Stimulated activated CD4-positive, alpha-beta T cell treated with anti-CD3 and anti-CD28 coated beads, Interleukin-12 subunit alpha, Interleukin-12 subunit beta, amount 100 ng/mL, for 4 hours (primary cell): ENCODE measurements at regions not wholly inside any gene's neighbourhood (a gene's known extent, or its start where the extent isn't known, plus 50 kb on each side); places are given as distances from the start of the nearest gene placed in this dataset.
"Not testable (repeated sequence)": the region's sequence is repeated elsewhere in the genome, so short reads cannot be mapped to it uniquely, and the experiment has no call there.

ENCODE experiments used
- DNase-seq: peaks from one replicate; pipeline ENCODE4 v3.0.0-alpha.2; 2020

GRCh38 chr2:208945719-208946256, 478.1 kb upstream of the MAP2 start:
- no peak for DNase-seq

DNA sequence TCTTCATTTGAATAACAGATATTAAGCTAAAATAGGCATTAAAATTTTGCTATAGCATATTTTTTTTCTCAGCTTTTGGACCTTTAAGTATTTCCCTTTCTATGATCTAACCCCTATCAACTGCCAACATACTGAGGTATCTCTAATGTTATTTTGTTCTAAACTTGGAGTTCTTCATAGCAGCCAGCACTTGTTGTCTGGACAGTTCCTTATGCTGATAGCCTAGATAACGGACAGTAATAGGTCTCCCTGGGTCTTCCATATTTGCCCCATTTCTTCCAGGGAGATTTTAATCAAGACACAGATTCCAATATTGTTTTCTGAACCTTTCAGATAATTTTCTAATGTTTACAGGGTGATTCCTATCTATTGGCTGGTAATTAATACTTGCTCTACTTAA, 475.8 kb upstream of the MAP2 start:
- DNase-seq: no peak

DNA sequence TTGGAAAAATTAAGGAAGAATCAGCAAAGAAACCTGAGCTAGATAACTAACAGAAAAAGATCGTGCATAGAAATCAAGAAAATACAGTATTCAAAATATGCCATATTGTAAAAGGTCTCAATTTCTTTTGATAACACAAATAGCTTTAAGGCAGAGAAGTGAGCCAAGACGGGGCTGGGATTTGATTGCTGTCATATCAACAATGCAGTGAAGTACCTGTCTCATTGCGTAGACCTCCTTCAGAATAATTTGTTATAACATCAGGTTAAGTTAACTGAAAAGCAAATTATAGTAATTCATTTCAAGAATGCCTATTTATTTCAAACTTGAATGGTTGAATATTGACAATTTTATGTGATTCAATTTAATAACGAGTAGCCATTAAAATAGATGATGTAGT, 453.8 kb upstream of the MAP2 start:
- DNase-seq: no peak

DNA sequence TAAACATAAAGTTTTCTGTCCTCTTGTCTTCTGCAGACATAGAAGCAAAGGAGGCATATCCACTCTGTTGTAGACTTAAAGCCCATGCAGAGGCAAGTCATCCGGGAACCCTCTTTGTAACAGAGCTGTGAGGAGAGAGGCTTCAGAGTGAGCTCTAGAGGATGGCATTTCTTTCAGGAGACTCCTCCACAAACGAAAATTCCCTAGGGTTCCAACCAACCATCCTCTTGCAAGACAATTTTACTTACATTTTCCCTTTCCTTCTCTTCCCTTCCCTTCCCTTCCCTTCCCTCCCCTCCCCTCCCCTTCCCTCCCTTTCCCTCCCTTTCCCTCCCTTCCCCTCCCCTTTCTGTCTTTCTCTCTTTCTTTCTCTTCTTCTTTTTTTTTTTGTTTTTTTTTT, 446.3 kb upstream of the MAP2 start:
- no peak for DNase-seq

DNA sequence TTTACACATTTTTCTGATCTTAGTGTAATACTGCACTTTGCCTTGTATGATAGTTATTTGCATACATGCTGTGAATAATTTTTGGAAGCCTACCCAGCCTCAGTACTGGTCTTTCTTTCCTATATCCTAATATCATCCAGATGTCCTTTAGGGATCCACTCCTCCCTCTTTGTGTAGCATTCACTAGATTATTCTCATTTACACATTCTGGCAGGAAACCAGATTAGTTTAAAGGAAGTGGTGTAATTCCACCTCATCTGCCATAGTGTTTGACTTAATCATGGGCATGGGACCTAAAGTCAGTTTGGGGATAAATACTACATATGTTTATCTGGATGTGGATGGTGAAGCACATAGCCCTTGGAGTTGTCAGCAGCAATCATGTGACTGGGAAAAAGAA, 444.9 kb upstream of the MAP2 start:
- no peak for DNase-seq

GRCh38 chr2:208980321-208980720, 443.5 kb upstream of the MAP2 start:
- no peak for DNase-seq

- DNase-seq: no peak
Observed at GRCh38 chr2:208982831-208983230, 441.0 kb upstream of the MAP2 start.

- DNase-seq: no peak
Observed at GRCh38 chr2:208983486-208983885, 440.4 kb upstream of the MAP2 start.

- no peak for DNase-seq
Observed at GRCh38 chr2:208984376-208985090, 439.3 kb upstream of the MAP2 start.

- no peak for DNase-seq
Observed at GRCh38 chr2:208985644-208986043, 438.2 kb upstream of the MAP2 start.

DNA sequence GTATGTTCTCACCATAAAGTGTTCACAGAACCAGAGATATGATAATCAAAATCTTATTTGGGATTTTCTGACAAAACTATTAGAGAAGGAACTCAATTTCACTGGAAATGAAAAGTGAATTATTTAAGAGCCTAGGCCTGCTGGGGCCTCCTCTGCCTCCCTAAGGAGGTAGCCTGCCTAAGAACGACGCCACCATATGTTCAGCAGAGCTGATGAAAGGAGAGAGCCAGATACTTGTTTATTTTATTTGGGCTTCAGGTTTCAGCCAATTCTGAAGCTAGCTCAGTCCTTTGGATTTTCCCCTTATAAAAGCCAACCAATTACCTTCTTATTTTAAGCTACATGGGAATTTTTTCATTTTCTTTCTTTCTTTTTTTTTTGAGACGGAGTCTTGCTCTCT, 433.1 kb upstream of the MAP2 start:
- DNase-seq: no peak

GRCh38 chr2:208999911-209000310, 423.9 kb upstream of the MAP2 start:
- DNase-seq: no peak

- no peak for DNase-seq
Observed at GRCh38 chr2:209002054-209002453, 421.8 kb upstream of the MAP2 start.

GRCh38 chr2:209005371-209005770, 418.5 kb upstream of the MAP2 start:
- no peak for DNase-seq

DNA sequence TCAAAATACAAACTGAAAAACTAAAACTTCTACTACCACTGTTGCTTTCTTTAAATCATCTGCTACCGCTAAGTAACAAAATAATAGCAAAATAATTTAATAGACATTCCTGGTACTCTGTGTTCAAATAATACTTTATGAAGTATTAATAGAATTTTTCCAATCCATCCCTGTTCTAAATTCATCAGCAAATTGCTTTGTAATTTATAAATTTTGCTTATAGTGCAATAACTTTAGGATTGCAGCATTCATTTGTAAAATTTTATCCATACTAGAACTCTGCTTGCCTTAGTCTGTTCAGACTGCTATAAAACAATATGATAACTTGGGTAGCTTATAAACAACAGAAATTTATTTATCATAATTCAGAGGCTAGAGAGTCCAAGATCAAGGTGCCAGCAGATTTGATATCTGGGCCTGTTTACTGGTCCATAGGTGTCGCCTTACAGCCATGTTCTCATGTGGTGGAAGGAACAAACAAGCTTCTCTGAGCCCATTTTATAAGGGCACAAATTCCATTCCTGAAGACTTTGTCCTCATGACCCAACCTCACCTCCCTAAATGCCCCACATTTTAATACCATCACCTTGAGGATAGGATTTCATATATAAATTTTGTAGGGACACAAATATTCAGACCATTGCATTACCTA, 415.1 kb upstream of the MAP2 start:
- no peak for DNase-seq

GRCh38 chr2:209018633-209019032, 405.2 kb upstream of the MAP2 start:
- not testable (repeated sequence) for DNase-seq

DNA sequence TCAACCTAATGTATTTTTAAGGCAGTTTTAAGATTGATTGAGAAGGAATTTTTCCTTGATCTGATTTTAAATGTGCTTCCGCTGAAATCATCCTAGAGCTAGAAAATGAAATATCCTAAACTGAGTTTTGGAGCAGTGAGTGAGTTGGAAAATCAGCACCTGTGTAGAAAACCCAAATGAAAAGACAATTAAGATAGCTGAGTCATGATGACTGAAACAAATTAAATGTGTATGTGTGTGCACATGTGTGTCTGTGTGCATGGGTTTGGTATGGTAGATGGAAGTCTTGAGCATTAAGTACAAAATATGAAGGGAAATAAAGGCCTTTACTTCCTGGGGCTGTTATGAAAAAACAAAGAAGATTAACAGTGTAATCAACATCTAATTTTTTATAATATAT, 394.6 kb upstream of the MAP2 start:
- no peak for DNase-seq

DNA sequence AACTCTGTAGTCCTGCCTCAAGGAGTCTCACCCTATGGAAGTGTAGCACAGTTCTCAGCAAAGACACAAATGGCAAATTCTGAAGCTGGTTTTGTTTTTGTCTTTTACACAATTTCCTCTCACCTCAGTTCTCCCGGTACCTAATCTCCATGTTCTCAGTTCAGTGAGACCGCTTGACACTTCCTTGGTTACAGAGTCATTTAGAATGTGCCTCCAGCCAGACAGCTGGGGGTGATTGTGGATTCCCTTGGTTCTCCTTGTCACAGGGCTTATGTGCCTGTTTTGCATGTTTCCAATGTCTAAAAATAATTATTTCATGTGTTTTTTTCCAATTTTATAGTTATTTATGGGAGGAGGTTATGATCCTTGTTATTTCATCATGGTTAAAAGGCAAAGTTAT, 379.5 kb upstream of the MAP2 start:
- no peak for DNase-seq

GRCh38 chr2:209046163-209046562, 377.7 kb upstream of the MAP2 start:
- DNase-seq: no peak

- no peak for DNase-seq
Observed at GRCh38 chr2:209049608-209050007, 374.2 kb upstream of the MAP2 start.

DNA sequence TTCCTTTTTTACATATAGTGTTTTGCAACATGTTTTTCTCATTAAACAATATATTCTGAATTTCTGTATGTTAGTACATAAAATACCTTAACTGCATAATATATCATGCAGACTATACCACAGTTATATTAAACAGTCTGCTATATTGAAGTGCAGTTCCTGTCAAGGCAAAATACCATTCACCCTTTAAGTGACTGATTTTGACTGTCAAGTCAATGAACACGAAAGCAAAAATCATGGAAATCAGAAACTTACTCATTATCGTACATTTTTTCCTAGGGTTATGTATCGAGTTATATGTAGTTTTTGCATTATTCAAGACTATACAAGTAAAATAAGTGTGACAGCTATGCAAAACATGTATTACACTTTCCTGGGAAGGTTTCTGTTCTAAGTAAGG, 361.6 kb upstream of the MAP2 start:
- DNase-seq: no peak

GRCh38 chr2:209070262-209070661, 353.6 kb upstream of the MAP2 start:
- no peak for DNase-seq

GRCh38 chr2:209073151-209073550, 350.7 kb upstream of the MAP2 start:
- no peak for DNase-seq

GRCh38 chr2:209074711-209075110, 349.1 kb upstream of the MAP2 start:
- DNase-seq: no peak

GRCh38 chr2:209076151-209076550, 347.7 kb upstream of the MAP2 start:
- no peak for DNase-seq
